ENCODE measurements at regions not wholly inside any gene's neighbourhood (a gene's known extent, or its start where the extent isn't known, plus 50 kb on each side); places are given as distances from the start of the nearest gene placed in this dataset.
"Not testable (repeated sequence)": the region's sequence is repeated elsewhere in the genome, so short reads cannot be mapped to it uniquely, and the experiment has no call there.

DNA sequence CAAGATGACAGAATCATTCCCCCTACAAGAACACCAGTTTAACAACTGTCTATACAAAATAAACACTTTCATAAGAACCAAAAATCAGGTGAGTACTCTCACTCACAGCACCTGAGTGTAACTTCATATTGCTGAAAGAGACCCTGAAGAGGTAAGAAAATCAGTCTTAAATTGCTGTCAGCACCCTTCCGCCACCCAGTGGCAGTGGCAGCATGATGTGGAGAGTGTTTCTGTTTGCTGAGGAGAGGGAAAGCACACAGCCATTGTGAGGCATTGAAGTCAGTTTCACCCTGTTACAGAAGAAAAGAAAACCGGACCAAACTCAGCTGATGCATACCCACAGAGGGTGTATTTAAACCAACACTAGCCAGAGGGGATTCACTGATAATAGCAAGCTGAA lies 1240.8 kb upstream of the CRIM1 start:
- DNase-seq (ENCODE audit: low spot score), result no peak

DNA sequence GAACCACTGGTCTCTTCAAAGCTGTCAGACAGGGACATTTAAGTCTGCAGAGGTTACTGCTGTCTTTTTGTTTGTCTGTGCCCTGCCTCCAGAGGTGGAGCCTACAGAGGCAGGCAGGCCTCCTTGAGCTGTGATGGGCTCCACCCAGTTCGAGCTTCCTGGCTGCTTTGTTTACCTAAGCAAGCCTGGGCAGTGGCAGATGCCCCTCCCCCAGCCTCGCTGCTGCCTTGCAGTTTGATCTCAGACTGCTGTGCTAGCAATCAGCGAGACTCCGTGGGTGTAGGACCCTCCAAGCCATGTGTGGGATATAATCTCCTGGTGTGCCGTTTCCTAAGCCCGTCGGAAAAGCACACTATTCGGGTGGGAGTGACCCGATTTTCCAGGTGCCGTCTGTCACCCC lies 1243.2 kb upstream of the CRIM1 start:
- DNase-seq (ENCODE audit: low spot score), result not testable (repeated sequence)

DNA sequence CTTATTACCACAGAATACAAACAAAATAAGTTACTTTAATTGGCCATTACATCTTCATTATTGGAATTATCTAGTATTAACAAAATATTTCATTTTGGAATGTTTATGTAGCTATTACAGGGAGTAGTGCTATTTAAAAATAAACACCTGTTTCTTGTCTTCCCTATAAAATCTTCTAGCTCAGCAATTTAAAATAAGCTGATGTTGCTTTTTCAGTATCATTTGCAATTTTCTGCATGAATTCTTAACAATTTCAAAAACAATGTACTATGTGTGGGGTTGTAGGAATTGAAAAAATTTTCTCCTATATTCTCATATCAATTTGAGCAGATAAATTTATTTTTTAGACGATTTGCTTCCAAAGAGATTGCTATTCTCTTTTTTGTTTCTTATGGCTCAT lies 1251.3 kb upstream of the CRIM1 start:
- DNase-seq (ENCODE audit: low spot score), result no peak

DNA sequence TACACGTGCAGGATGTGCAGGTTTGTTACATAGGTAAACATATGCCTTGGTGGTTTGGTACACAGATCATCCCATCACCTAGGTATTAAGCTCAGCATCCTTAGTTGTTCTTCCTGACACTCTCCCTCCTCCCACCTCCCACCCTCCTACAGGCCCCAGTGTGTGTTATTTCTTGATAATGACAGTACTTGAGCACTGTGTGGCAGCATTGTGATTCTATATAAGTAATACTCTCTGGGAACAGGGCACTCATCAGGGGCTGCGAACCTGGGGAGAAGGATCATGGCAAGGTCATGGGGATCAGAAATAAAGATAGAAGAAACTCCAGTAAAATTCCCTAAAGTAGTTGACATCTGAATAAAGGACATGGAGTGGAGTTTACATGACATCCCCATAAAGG lies 1256.2 kb upstream of the CRIM1 start:
- no peak for DNase-seq (ENCODE audit: low spot score)

DNA sequence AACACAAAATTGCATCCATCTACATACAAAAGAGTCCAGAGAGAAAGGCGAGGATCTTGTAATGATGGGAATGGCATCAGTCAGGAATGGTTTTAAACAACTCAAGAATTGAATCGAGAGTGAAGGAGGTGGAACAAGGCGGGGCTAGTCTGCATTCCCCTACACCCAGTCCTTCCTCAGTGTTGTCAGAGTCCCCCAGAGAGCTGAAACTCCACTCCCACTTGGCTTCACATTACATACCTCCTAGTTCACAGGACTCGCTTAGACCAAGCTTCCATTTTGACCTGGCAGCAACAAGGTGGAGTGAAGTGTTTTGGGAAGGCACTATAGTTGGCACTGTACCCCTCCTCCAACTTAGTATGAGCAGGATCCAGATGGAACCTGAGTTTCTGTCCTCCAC lies 1273.5 kb upstream of the CRIM1 start:
- no peak for DNase-seq (ENCODE audit: low spot score)

DNA sequence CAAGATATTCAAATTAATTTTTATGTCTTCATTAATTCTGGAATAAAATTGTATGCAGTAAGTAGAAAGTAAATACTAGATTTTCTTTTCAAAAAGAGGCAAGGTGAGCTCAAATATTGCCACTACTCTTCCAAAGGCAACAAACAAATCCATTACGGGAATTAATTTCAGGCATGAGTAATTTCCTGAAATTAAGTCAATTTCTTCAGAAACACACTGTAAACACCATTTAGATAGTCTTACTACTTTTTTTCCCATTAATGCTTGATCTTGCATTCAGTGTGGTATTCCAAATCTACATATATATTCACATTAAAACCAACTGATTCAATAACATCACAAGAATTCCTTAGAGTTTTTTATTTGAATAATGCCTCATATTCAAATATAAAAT lies 1274.0 kb upstream of the CRIM1 start:
- no peak for DNase-seq (ENCODE audit: low spot score)

DNA sequence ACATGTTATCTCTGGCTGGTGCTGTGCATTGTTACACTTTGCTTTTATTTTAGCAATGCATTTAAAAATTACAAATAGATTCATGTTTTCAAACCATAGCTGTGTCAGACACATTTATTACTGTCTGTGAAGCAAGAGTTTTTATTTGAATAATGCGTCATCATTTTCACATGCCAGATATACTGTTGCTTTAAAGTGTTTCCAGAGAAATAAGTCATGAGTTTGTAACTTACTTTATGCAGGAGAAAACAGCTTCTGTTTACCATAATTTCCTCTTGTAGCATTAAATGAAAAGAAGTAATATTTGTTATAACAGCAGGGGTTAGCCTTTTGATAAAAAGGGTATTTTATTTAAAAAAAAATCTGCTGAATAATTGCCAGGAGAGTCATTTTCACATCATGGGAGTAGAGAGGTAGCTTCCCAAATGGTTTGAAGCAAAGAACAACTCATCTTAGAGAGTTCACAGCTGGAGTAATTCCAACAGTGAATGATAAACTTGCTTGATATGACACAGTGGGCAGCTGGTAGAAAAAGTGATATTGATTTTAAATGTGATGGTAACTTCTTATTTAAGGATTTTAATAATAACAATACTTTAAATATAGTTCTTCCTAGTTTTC lies 1274.5 kb upstream of the CRIM1 start:
- DNase-seq (ENCODE audit: low spot score), result no peak

DNA sequence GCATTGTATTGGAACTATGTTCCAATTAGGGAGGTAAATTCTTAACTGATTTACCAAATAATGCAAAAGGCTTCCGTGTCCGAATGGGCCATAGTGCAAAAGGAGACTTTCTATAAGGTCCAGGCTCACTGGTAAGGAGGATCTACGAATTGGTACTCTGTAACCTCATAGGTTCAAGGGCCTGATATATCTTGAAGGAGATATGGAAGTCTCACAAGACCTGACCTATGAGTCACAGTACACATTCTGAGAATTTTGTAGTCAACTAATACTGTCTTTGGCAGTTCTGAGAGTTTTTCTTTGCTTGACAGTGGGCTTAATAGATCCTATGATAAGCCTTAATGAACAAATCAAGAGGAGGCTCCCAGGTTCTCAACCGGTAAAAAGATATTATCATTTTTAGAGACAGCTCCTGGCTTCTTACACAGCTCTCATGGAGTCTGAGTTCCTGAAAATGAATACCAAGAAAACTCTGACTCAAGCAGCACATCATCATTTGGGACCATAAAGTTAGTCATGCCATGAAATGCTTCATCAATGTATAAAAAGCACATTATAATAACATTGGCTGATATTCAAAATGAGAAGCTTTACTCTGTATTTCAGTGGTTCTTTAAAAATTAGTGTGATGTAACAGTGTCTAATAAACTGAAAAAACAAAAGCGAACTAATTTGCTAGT lies 1275.2 kb upstream of the CRIM1 start:
- DNase-seq (ENCODE audit: low spot score), result no peak

DNA sequence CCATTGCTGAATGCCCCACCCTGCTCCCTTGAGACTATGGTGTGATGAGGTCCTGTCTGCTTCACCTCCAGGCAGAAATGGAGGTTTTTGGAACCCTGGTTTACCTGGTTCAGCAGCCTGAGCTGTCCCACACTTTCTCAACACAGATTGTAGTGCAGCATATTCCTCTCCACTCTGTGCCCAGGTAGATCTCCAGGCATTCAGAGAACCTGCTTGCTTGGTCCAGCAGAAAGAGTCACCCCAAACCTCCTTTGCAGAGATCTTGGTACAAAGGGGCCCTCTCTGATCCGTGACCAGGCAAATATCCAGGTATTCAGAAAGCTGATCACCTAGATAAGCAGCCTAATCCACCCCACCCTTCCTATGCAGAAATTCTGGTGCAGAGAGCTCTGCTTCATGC lies 1288.2 kb upstream of the CRIM1 start:
- no peak for DNase-seq (ENCODE audit: low spot score)

DNA sequence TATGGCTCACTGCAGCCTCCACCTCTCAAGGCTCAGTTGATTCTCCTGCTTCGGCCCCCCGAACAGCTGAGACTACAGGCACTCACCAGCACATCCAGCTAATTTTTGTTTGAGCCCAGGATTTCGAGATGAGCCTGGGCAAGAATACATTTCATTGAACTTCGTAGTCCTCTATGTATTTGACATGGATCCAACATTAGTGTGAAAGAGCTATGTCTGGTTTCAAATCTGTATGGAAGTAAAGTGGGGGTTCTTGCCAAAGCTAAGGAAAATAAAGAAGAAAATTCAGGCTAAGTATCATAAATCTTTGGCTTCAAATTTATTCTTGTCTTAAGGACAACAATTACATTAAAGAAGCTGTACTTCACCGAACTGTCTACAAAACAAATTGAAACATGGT lies 1291.7 kb upstream of the CRIM1 start:
- no peak for DNase-seq (ENCODE audit: low spot score)

DNA sequence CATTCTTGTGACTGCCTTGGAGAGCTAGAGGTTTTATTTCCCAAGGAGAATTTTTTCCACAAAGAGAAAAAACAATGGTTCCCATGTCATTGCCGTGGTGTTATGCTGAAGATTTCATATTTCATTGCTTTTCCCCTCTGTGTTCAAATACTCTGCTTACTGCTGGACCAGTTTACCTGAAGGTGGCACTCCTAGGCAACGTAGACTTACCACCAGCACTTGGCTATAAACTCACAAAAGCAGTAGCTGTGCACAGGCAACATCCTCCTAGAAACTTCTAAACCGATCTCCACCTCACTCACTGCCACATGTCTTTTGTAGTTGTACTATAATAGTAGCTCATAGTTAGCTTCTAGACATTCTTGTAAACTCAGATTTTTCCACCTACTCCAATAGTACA lies 1319.7 kb upstream of the CRIM1 start:
- DNase-seq (ENCODE audit: low spot score), result no peak

DNA sequence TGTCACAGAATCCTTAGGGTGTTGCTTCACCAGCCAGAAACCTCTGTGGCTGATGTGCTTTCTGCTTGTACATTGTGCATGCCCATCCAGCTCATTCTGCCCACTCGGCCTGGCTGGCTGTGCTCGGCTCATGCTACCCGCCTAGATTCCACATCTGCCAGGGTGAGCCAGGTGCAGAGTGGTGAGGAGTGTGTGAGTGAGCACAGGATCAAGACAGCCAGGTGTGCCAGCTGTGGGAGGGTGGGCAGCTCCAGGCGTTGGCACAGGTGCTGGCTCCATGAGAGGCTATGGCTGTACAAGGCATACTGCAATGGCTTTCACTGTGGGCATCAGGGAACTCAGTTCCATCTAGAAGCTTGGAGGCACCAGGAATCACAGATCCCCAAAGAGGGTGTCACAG lies 1321.8 kb upstream of the CRIM1 start:
- DNase-seq (ENCODE audit: low spot score), result no peak

DNA sequence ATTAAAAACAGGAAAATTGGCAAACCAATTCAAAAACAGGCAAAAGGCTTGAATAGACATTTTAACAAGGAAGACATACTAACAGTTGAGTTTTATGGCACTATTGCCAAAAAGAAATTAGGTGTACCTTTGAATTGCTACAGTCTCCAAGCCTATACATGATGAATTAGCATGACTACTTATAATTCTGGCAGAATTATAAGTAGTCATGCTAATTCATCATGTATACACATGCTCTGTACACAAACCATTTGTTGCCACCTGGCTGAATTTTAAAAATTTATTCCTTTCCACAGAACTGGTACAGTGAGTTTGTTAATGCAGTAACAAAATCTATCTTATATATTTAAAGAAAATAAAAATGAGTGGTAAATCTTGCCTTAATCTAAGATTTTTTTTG lies 1332.0 kb upstream of the CRIM1 start:
- no peak for DNase-seq (ENCODE audit: low spot score)

DNA sequence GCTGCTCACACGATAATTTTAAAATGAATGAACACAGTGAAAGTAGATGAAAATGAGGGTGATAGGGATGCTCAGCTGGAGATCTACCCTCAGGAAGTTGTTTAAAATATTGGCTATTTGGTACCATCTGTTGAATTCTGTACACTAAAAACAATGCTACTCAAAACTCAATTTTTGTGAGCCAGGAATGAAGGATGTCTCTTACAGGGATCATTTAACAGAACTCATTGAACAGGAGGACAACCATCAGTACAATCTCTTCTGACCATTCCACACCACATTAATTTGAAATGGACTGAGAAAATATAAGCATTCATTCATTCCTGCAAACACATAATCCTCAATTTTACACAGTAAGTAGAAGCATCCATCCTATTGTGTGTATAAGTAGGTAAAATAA lies 1355.1 kb upstream of the CRIM1 start:
- DNase-seq (ENCODE audit: low spot score), result no peak

DNA sequence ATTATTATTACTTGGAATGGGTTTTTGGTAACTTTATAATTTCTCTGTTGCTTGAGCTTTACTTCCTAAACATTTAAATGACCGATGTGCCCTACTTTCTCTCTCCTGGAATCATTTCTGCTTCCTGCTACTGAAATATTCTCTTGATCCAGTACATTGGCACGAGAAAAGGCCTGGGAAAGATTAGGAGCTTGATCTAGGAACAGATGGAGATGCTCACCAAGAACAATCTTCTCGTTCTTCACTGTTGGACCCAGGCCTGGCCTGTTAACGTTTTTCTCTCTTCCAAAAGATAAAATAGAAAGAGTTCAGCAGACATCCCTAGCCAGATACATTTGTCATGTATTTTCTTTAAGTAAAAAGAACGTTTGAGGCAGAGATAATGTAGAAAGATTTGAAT lies 1356.8 kb upstream of the CRIM1 start:
- DNase-seq (ENCODE audit: low spot score), result no peak

DNA sequence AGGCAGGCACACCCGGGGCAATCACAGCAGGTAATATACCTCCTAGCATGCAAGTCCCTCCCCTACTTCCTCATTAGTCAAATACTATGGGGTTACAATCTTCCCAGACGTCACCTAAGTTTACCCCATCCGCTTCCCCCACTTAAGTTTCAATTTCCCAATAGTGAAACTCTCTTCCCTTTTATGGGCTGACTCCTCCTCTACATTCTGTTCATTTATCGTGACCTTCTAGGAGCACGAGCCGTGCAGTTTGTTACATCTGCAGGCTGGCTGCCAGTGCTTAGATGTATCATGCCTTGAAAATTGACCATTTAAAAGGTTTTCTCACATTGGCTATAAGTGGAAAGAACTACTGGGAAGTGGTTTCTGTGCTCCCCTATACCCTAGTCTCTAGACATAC lies 1357.8 kb upstream of the CRIM1 start:
- DNase-seq (ENCODE audit: low spot score), result no peak

DNA sequence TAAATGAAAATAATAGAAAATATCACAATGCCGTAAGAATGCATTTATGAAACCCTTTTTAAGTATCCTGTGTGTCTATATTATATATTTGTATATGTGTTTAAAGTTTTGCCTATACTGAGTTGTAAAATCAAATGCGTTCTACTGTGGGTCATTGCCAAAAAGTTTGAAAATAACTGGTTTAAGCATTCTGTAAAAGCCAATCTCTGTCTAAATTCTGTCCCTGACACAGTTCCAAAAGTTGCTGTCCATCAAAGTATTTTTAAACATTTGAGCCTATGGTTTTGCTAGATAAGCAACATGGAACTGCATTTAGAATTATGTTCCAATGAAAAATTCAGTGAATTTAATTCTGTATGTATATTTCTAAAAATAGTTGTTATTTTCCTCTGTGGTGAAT lies 1360.4 kb upstream of the CRIM1 start:
- no peak for DNase-seq (ENCODE audit: low spot score)

DNA sequence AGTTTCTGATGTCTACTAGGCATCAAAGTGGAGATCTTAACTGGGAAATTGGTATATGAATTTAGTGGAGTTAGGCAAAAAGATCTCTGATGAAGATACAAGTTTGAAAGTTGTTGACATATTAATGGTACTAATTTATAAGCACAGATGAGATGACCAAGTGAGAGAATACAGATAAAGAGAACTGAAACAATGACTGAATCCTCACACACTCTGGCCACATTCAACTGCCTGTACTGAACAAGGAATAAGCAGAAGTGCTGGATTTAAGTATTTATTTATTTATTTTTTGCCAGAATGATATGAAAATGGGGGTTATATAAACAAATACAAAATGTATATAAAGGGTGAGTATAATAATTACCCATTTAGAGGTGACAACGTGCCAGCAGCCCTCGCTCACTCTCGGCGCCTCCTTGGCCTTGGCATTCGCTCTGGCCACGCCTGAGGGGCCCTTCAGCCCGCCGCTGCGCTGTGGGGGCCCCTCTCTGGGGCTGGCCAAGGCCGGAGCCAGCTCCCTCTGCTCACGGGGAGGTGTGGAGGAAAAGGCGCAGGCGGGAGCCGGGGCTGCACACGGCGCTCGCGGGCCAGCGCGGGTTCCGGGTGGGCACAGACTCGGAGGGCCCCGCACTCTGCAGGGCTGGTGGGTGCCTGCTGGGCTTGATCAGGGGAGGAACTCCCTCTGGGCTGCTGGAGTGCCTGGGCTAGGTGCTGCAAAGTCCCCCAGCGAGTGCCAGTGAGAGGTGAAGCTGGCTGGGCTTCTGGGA lies 1363.9 kb upstream of the CRIM1 start:
- no peak for DNase-seq (ENCODE audit: low spot score)

DNA sequence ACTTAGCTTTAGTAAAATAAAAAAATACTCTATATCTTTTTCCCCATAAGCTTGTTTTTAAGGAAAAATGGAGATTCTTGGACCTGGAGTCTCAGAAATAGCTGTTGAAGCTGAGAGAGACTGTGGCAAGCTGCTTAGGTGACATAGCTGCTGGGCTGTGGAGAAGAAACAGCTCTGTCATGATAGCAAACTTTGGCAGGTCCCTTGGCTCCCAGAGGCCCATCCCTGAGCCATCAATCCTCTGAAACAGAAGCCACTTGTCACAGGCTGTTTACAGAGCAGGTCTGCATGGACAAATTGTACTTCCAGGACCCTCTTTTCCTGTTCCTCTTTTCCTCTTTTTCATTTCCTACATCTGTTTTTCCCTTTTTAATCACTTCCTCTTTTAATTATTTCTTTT lies 1370.1 kb upstream of the CRIM1 start:
- DNase-seq (ENCODE audit: low spot score), result no peak

DNA sequence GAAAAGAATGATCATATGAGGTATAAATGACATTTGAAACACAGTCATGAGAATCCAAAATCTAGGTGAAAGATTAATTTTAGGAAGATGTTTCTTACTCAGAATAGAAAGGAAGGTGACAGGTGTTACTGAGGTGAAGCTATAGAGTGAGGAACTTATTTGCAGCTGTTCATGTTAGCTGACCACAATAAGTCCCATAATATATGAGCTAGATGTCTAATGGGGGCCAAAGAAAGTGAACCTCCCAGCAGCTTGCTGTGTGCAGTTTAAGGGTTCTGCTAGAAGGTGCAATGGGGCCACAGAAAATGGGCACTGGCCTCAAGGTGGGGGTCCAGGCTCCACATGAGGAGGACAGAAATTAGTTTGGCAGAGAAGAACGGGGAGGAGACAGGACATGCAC lies 1374.9 kb upstream of the CRIM1 start:
- DNase-seq (ENCODE audit: low spot score), result no peak

DNA sequence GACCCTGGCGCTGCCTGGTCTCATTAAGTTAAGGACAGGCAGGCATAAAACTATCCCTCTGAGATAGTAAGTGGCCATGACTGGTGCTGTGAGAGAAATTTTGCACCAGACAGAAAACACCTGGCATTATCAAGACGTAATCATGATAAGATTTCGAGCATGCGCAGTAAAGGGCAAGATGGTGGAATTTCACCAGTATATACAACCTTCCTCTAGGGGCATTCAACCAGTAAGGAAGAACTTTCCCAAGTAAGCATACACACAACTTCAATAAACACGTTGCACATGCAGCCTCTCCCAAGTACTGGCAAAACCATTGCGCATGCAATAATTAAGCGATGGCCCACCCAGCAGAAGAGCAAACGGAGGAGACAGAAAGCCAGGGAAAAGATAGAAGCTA lies 1376.4 kb upstream of the CRIM1 start:
- DNase-seq (ENCODE audit: low spot score), result no peak

DNA sequence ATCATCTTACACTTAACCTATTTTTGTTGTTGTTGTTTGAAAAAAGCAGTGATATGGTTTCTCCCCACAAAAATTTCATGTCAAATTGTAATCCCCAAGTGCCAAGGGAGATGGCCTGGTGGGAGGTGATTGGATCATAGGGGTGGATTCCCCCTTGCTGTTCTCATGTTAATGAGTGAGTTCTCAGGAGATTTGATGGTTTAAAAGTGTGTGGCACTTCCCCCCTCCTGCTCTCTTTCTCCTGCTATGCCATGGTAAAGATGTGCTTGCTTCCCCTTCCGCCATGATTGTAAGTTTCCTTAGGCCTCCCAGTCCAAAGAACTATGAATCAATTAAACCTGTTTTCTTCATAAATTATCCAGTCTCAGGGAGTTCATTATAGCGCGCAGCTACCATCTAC lies 1362.7 kb upstream of the FAM98A start:
- DNase-seq (ENCODE audit: low spot score), result no peak

DNA sequence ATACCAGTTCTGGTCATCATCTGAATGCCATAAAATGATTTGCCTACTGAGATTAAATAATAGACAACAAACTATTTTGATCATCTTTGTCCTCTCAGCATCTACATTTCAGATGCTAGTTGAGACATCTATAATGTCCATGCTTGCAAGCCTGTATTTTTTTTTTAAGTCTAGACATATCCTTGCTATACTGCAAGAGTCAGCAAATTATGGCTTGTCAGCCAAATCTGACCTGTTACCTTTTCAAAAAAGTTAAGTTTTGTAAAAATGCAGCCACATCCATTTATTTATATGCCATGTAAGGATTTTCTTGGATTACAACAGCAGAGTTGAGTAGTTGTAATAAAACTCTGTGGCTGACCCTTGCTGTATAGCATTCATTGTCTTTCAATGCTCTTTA lies 1355.7 kb upstream of the FAM98A start:
- DNase-seq (ENCODE audit: low spot score), result no peak

DNA sequence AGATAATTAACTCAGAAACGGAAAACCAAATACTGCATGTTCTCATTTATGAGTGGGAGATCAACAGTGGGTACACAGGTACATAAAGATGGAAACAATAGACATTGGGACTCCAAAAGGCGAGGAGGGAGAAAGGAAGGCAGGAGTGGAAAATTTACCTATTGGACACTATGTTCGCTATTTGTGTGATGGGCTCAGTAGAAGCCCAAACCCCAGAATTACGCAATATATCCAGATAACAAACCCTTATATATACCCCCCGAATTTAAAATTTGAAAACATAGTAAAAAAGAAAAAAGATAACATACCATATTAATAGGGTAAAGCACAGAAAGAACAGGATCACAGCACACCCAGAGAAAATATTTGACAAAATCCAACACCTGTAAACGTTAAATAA lies 1351.7 kb upstream of the FAM98A start:
- no peak for DNase-seq (ENCODE audit: low spot score)

All from AG20443 (cell line).